Mucosa of descending colon (tissue), 3 donors: ENCODE measurements at regions not wholly inside any gene's neighbourhood (a gene's known extent, or its start where the extent isn't known, plus 50 kb on each side); places are given as distances from the start of the nearest gene placed in this dataset.

Experiments used
- ATAC-seq: fragments of 200-7000 bp; cut with Tn5 transposase; one replicate; pipeline ENCODE4 v1.9.1; 2020; ENCODE audit warnings: mild to moderate bottlenecking, moderate library complexity
- DNase-seq, 3 donors: peaks; one replicate each; pipeline ENCODE4 v3.0.0-alpha.2; 2020
- H3K36me3 ChIP-seq: fragments of 200-600 bp; one replicate; pipeline ENCODE4 v1.8.0; 2021; ENCODE audit warnings: low read depth, mild to moderate bottlenecking
- H3K4me1 ChIP-seq: fragments of 200-600 bp; one replicate; pipeline ENCODE4 v1.8.0; 2021; ENCODE audit warnings: low read depth, mild to moderate bottlenecking
- H3K4me3 ChIP-seq: fragments of 200-600 bp; one replicate; pipeline ENCODE4 v1.8.0; 2021; ENCODE audit warnings: mild to moderate bottlenecking
- H3K9me3 ChIP-seq: fragments of 200-600 bp; one replicate; pipeline ENCODE4 v1.8.0; 2021; ENCODE audit warnings: mild to moderate bottlenecking
- CTCF ChIP-seq: fragments of 200-600 bp; IDR thresholded peaks from one replicate; pipeline ENCODE4 v1.8.0; 2022; ENCODE audit warnings: antibody characterized with exemption, mild to moderate bottlenecking
- intact Hi-C, 2 donors: fragments of 100-400 bp; cut with DNase I in 1 of 2; cut with micrococcal nuclease in 1 of 2; formaldehyde crosslinking; loops; one replicate each; pipeline versions ENCODE4 v1.11.0 to v1.11.1; 2022; cut with DNase I, micrococcal nuclease
- donor health status: DM: no; HTN: no; CAD: no; lungs with moderate emphysema.
- donor health status: DM: no; HTN: no; CAD: no.
- donor health status: DM: no; HTN: yes; CAD: no.

DNA sequence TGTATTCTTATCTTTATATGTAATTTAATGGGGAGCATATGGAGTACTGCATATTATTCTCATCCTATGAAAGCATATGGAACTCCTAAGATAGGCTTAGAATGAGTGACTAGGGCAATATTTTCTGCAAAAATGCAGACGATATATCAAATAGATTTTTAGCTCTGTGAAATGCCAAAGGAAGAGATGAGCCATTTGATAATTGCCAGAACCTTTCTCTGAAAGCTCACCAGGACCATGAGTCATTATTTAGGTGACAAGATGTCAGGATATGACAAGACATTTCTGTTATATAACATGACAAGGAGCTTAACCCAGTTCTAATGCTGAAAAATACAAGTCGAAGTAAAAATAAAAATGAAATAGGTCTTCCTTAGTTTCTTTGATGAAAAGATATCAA is 145.0 kb downstream of the SLITRK6 start:
- intact Hi-C loops: no loop called here
- TF ChIP-seq CTCF: no peak
- H3K4me1 ChIP-seq: no peaks in the 10 kb centered on the region
- no peaks in the 10 kb centered on the region for H3K9me3 ChIP-seq
- no peaks in the 10 kb centered on the region for H3K36me3 ChIP-seq
- no peak for DNase-seq
- no peak overlapping the region for H3K4me3 ChIP-seq
- ATAC-seq: no peak

DNA sequence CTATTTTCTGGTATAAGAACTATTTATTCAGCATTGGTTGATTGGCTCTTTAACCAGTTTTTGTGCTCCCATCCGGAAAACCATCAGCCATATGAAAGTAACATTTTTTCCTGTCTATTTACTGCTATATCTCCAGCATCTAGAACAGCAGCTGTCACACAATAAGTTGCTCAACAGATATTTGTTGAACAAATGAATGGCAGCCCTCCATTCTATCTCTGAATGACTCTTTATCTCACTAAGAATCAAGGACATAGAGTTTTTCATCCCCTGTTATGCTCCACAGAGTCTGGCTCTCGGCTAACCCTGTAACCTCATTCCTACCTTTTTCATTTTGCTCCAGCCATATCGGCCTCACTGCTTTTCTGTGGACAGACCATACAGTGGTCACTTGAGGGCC is 145.5 kb downstream of the SLITRK6 start:
- intact Hi-C loops: no loop called here
- Histone ChIP-seq H3K36me3 (no peaks in the 10 kb centered on the region), H3K4me1 (no peaks in the 10 kb centered on the region), H3K4me3 (no peak overlapping the region), H3K9me3 (no peaks in the 10 kb centered on the region)
- ATAC-seq (no peak), DNase-seq (no peak)
- TF ChIP-seq CTCF: no peak

- H3K36me3 ChIP-seq: no peaks in the 10 kb centered on the region
- no peak for DNase-seq
- no peak overlapping the region for H3K4me3 ChIP-seq
- no peak for TF ChIP-seq CTCF
- ATAC-seq: no peak
- no peaks in the 10 kb centered on the region for H3K9me3 ChIP-seq
- H3K4me1 ChIP-seq: no peaks in the 10 kb centered on the region
- intact Hi-C loops: no loop called here
Measured at GRCh38 chr13:85652491-85652890, 146.7 kb downstream of the SLITRK6 start.

- ATAC-seq (no peak), DNase-seq (no peak)
- Histone ChIP-seq H3K36me3 (no peaks in the 10 kb centered on the region), H3K9me3 (no peaks in the 10 kb centered on the region), H3K4me1 (no peaks in the 10 kb centered on the region), H3K4me3 (no peak overlapping the region)
- intact Hi-C loops: no loop called here
- no peak for TF ChIP-seq CTCF
Measured at GRCh38 chr13:85651440-85651839, 147.8 kb downstream of the SLITRK6 start.

DNA sequence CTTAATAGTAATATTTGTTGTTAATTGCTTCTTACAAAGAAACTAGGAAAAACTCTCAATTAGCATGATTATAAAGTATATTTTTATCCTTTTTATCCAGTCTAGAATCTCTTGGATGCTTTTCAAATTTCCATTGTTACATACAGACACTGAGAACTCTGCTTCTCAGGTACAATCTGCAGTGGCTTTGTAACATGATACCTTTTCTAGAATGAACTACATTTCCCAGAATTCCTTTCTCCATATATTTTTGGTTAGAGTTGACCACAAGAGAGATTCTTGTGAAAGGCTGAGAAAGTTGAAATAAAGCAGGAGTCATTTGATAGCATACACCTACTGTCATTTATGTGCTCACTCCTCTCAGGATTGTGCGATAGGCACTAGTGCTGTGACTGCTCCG is 148.6 kb downstream of the SLITRK6 start:
- H3K4me3 ChIP-seq: no peak overlapping the region
- H3K4me1 ChIP-seq: no peaks in the 10 kb centered on the region
- H3K36me3 ChIP-seq: no peaks in the 10 kb centered on the region
- no peaks in the 10 kb centered on the region for H3K9me3 ChIP-seq
- intact Hi-C loops: no loop called here
- no peak for TF ChIP-seq CTCF
- no peak for DNase-seq
- ATAC-seq: no peak

- ATAC-seq (no peak), DNase-seq (no peak)
- TF ChIP-seq CTCF: no peak
- intact Hi-C loops: no loop called here
- H3K4me1 ChIP-seq: no peaks in the 10 kb centered on the region
- H3K36me3 ChIP-seq: no peaks in the 10 kb centered on the region
- no peaks in the 10 kb centered on the region for H3K9me3 ChIP-seq
- no peak overlapping the region for H3K4me3 ChIP-seq
Measured at GRCh38 chr13:85640727-85641126, 158.5 kb downstream of the SLITRK6 start.
